K562 (cell line): ENCODE measurements at regions not wholly inside any gene's neighbourhood (a gene's known extent, or its start where the extent isn't known, plus 50 kb on each side); places are given as distances from the start of the nearest gene placed in this dataset.
A peak's percentile ranks its signal among the peaks of the same experiment; 100 is the strongest.

Experiments used
- ATAC-seq: fragments of 200-7000 bp; cut with Tn5 transposase; 3 replicates; pipeline ENCODE4 v1.9.1; 2020; ENCODE audit warnings: moderate library complexity
- BruUV-seq: library from RNA; stranded (reverse); fragments of 400-500 nt; replicated peaks from 2 replicates; lab custom pipeline; 2021; lab: Mats Ljungman, UMichigan
- CTCF ChIA-PET: fragments of 300-600 bp; formaldehyde crosslinking; extraction: SDS; loops from one replicate; lab custom pipeline; 2021; ENCODE audit warnings: low intra/inter-chr PET ratio; lab: Yijun Ruan, JAX
- POLR2A ChIA-PET: fragments of 300-600, 350-650 bp; sonication (Branson Sonifier 250); formaldehyde crosslinking; extraction: SDS; loops from one replicate; lab custom pipeline; 2021; ENCODE audit warnings: antibody characterized with exemption, inconsistent platforms; lab: Yijun Ruan, JAX
- DNase-seq, 4 experiments: peaks; one replicate each; pipeline versions ENCODE4 v3.0.0 to v3.0.0-alpha.2; 2011 to 2018; ENCODE audit warnings: low spot score in 3 of 4, mixed read lengths in 3 of 4; ENCODE audit errors: extremely low read depth in 1 of 4
- FAIRE-seq: peaks from 2 replicates; lab custom pipeline; 2011; peaks lifted over from hg19 to GRCh38; lab: Jason Lieb, UNC
- H2AFZ ChIP-seq: 2 replicates; pipeline ENCODE4 v1.6.0; 2011; ENCODE audit warnings: low read depth, low read length, control low read depth, inconsistent platforms
- H3K27ac ChIP-seq: fragments of 200-600 bp; 3 replicates; pipeline ENCODE4 v1.8.0; 2011; ENCODE audit warnings: low read depth, mild to moderate bottlenecking, control low read depth, inconsistent platforms, low read length, moderate library complexity, mixed read lengths; ENCODE audit errors: extremely low read depth
- H3K27me3 ChIP-seq, 2 experiments: fragments of 300-600 bp in 1 of 2; 2 replicates in 1 of 2; 3 replicates in 1 of 2; pipeline versions ENCODE4 v1.6.0 to v1.8.0; 2011; ENCODE audit warnings: inconsistent platforms in 2 of 2, low read length in 2 of 2, mild to moderate bottlenecking in 1 of 2, mixed read lengths in 1 of 2, moderate library complexity in 1 of 2; ENCODE audit not compliant: control insufficient read depth in 2 of 2, insufficient read depth in 2 of 2
- H3K36me3 ChIP-seq: fragments of 300-600 bp; 3 replicates; pipeline ENCODE4 v1.8.0; 2011; ENCODE audit warnings: mild to moderate bottlenecking, low read length, inconsistent platforms; ENCODE audit not compliant: control insufficient read depth, insufficient read depth
- H3K4me1 ChIP-seq, 2 experiments: fragments of 200-600 bp in 1 of 2; replicated peaks in 1 of 2; 2 replicates in 1 of 2; 3 replicates in 1 of 2; pipeline versions ENCODE4 v1.5.1 to v1.8.0; 2011; ENCODE audit warnings: inconsistent platforms in 2 of 2, low read length in 2 of 2, mild to moderate bottlenecking in 1 of 2, mixed read lengths in 1 of 2, moderate library complexity in 1 of 2; ENCODE audit not compliant: control insufficient read depth in 2 of 2, insufficient read depth in 2 of 2
- H3K4me2 ChIP-seq: 2 replicates; pipeline ENCODE4 v1.6.1; 2011; ENCODE audit warnings: low read length, control low read depth, inconsistent platforms, mixed read lengths; ENCODE audit not compliant: insufficient read depth
- H3K4me3 ChIP-seq: fragments of 200-600 bp; sonication (generic), shearing (Covaris generic); 2 replicates; pipeline ENCODE4 v1.5.1; 2016; ENCODE audit warnings: control low read depth, inconsistent platforms
- H3K79me2 ChIP-seq: fragments of 200-600 bp; 3 replicates; pipeline ENCODE4 v1.8.0; 2011; ENCODE audit warnings: low read length, inconsistent platforms; ENCODE audit not compliant: control insufficient read depth, insufficient read depth
- H3K9ac ChIP-seq, 2 experiments: 2 replicates each; pipeline versions ENCODE4 v1.6.0 to v1.6.1; 2011; ENCODE audit warnings: low read depth in 2 of 2, low read length in 2 of 2, control low read depth in 1 of 2, inconsistent platforms in 1 of 2, mild to moderate bottlenecking in 1 of 2, mixed read lengths in 1 of 2; ENCODE audit not compliant: insufficient read depth in 1 of 2
- H3K9me1 ChIP-seq: one replicate; pipeline ENCODE4 v1.6.0; 2011; ENCODE audit warnings: inconsistent platforms, mild to moderate bottlenecking, low read length, moderate library complexity; ENCODE audit not compliant: control insufficient read depth, insufficient read depth
- H3K9me3 ChIP-seq: replicated peaks from 2 replicates; pipeline ENCODE4 v1.5.1; 2011; ENCODE audit warnings: low read depth, low read length, inconsistent platforms; ENCODE audit not compliant: control insufficient read depth, insufficient read depth
- H4K20me1 ChIP-seq: replicated peaks from 2 replicates; pipeline ENCODE4 v1.6.1; 2011; ENCODE audit warnings: low read length, inconsistent platforms, mixed read lengths; ENCODE audit not compliant: control insufficient read depth, insufficient read depth
- CCNT2 ChIP-seq: IDR thresholded peaks from 2 replicates; pipeline ENCODE4 v1.6.1; 2011; ENCODE audit warnings: borderline replicate concordance, low read depth, mild to moderate bottlenecking, moderate library complexity, mixed read lengths, low read length; ENCODE audit not compliant: insufficient read length; ENCODE audit errors: extremely low read depth
- E2F6 ChIP-seq, 2 experiments: IDR thresholded peaks; 2 replicates each; pipeline ENCODE4 v1.6.1; 2011; ENCODE audit warnings: borderline replicate concordance in 1 of 2, control low read depth in 1 of 2, low read depth in 1 of 2, low read length in 1 of 2, mild to moderate bottlenecking in 1 of 2, mixed read lengths in 1 of 2, moderate library complexity in 1 of 2; ENCODE audit not compliant: insufficient read depth in 1 of 2, insufficient read length in 1 of 2, poor library complexity in 1 of 2, severe bottlenecking in 1 of 2; ENCODE audit errors: extremely low read depth in 1 of 2
- GABPB2 ChIP-seq: fragments of 250-450 bp; sonication (Bioruptor Pico); conservative IDR thresholded peaks from 2 replicates; pipeline ENCODE4 v1.5.1; 2021; ENCODE audit warnings: mild to moderate bottlenecking
- RBM15 ChIP-seq: fragments of 200-400 bp; formaldehyde crosslinking; IDR thresholded peaks from 2 replicates; pipeline ENCODE4 v1.6.1; 2018; ENCODE audit warnings: mild to moderate bottlenecking, low read length, moderate library complexity; ENCODE audit not compliant: insufficient read depth
- ZNF212 ChIP-seq: fragments of 450-650 bp; formaldehyde crosslinking; IDR thresholded peaks from 2 replicates; pipeline ENCODE4 v1.4.0; 2020; ENCODE audit warnings: mild to moderate bottlenecking
- ZNF79 ChIP-seq: fragments of 250-450 bp; sonication (Bioruptor Pico); IDR thresholded peaks from 2 replicates; pipeline ENCODE4 v1.4.0; 2020; ENCODE audit warnings: low read depth, mild to moderate bottlenecking, moderate library complexity
- WGBS: fragments of 100-300 bp; shearing (Covaris generic); methylation state at CpG from one replicate; pipeline ENCODE4 v1.1.6; 2016; ENCODE audit warnings: low coverage, mixed read lengths; ENCODE audit not compliant: insufficient coverage; ENCODE audit errors: missing lambda C conversion rate; 5-methylcytosine and 5-hydroxymethylcytosine counted together
- in situ Hi-C: fragments of 300-500 bp; cut with MboI; formaldehyde crosslinking; loops from 4 replicates; pipeline ENCODE4 v1.15.0; 2018; ENCODE audit warnings: inconsistent platforms, mixed read lengths
- intact Hi-C: fragments of 100-400 bp; cut with micrococcal nuclease; formaldehyde crosslinking; loops from 2 replicates; pipeline ENCODE4 v1.14.2; 2022

DNA sequence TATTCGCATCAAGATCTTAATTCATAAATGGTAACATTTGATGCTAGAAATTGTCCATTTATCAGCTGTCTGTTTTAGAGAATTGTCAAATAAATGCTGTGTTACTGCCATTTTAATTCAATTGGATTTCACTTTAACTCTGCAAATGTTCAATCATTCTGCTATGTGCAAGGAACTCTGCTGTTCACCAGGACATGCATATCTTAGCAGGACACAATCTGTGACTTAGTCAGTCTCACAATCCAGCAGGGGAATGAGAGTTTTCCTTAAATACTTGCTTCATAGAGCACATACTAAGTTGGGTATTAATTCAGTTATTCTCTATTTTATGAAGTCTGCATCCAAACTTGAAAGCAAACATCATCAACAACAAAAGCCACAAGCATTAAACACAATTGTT is 488.7 kb upstream of the MEF2C start:
- FAIRE-seq (no peak), ATAC-seq (no peak), DNase-seq (no peak)
- no peak overlapping the region for H3K9ac ChIP-seq
- H3K9me3 ChIP-seq: no peaks in the 10 kb centered on the region
- CTCF ChIA-PET: no interaction called here
- H3K4me1 ChIP-seq: no peaks in the 10 kb centered on the region
- no TSS peak for BruUV-seq
- no peaks in the 10 kb centered on the region for H4K20me1 ChIP-seq
- TF ChIP-seq GABPB2 (CRISPR knock-in tag) (no peak), ZNF212 (no peak), ZNF79 (no peak), CCNT2 (no peak), RBM15 (no peak), E2F6 (IDR thresholded peaks at IDR 0.05; ENCODE audit: borderline replicate concordance in 1 of 2, extremely low read depth in 1 of 2, insufficient read depth in 1 of 2, insufficient read length in 1 of 2, low read depth in 1 of 2, low read length in 1 of 2, poor library complexity in 1 of 2, severe bottlenecking in 1 of 2) (no peak)
- no peaks in the 10 kb centered on the region for H3K79me2 ChIP-seq
- no peaks in the 10 kb centered on the region for H3K36me3 ChIP-seq
- WGBS: 59% methylated on average over 1 of the region's 1 CpG
- H2AFZ ChIP-seq: 0 out of 2 replicates have a peak overlapping the region, but pooled peaks have one; percentile 14
- no peak overlapping the region for H3K4me3 ChIP-seq
- POLR2A ChIA-PET: no interaction called here
- no peaks in the 10 kb centered on the region for H3K9me1 ChIP-seq
- no peak overlapping the region for H3K27ac ChIP-seq
- intact Hi-C loops: no loop called here
- in situ Hi-C loops: no loop called here
- no peaks in the 10 kb centered on the region for H3K27me3 ChIP-seq
- H3K4me2 ChIP-seq: no peak overlapping the region
